GM19467 (cell line): ENCODE measurements at regions not wholly inside any gene's neighbourhood (a gene's known extent, or its start where the extent isn't known, plus 50 kb on each side); places are given as distances from the start of the nearest gene placed in this dataset.
"Not testable (repeated sequence)": the region's sequence is repeated elsewhere in the genome, so short reads cannot be mapped to it uniquely, and the experiment has no call there.

Experiments
- ATAC-seq: cut with Tn5 transposase; IDR thresholded peaks from one replicate; pipeline ENCODE4 v1.9.1; 2021; ENCODE audit warnings: mild to moderate bottlenecking, moderate library complexity; ENCODE audit not compliant: unreplicated experiment

- no peak for ATAC-seq
Observed at GRCh38 chr18:44558767-44559166, 121.9 kb upstream of the SETBP1 start.

- ATAC-seq, result no peak
Observed at GRCh38 chr18:44562986-44563385, 117.7 kb upstream of the SETBP1 start.

GRCh38 chr18:44564922-44565321 lies 115.8 kb upstream of the SETBP1 start:
- no peak for ATAC-seq

GRCh38 chr18:44568342-44568741 lies 112.3 kb upstream of the SETBP1 start:
- no peak for ATAC-seq

- no peak for ATAC-seq
Observed at GRCh38 chr18:44568986-44569385, 111.7 kb upstream of the SETBP1 start.

- ATAC-seq, result no peak
Observed at GRCh38 chr18:44569391-44570055, 111.2 kb upstream of the SETBP1 start.

GRCh38 chr18:44579028-44579702 lies 101.5 kb upstream of the SETBP1 start:
- ATAC-seq, result no peak

- ATAC-seq, result no peak
Observed at GRCh38 chr18:44579745-44580144, 100.9 kb upstream of the SETBP1 start.

- no peak for ATAC-seq
Observed at GRCh38 chr18:44580159-44580558, 100.5 kb upstream of the SETBP1 start.

GRCh38 chr18:44580782-44581181 lies 99.9 kb upstream of the SETBP1 start:
- ATAC-seq, result not testable (repeated sequence)

- ATAC-seq, result no peak
Observed at GRCh38 chr18:44582456-44582855, 98.2 kb upstream of the SETBP1 start.

GRCh38 chr18:44584900-44585299 lies 95.8 kb upstream of the SETBP1 start:
- no peak for ATAC-seq

GRCh38 chr18:44586782-44587524 lies 93.7 kb upstream of the SETBP1 start:
- ATAC-seq, result no peak

GRCh38 chr18:44588508-44588907 lies 92.2 kb upstream of the SETBP1 start:
- no peak for ATAC-seq

- no peak for ATAC-seq
Observed at GRCh38 chr18:44589693-44590355, 90.9 kb upstream of the SETBP1 start.

GRCh38 chr18:44590956-44591670 lies 89.6 kb upstream of the SETBP1 start:
- ATAC-seq, result no peak

- no peak for ATAC-seq
Observed at GRCh38 chr18:44592639-44593038, 88.0 kb upstream of the SETBP1 start.

GRCh38 chr18:44594799-44595467 lies 85.8 kb upstream of the SETBP1 start:
- no peak for ATAC-seq

GRCh38 chr18:44597797-44598196 lies 82.9 kb upstream of the SETBP1 start:
- no peak for ATAC-seq

- ATAC-seq, result no peak
Observed at GRCh38 chr18:44598514-44598913, 82.2 kb upstream of the SETBP1 start.
